Neural cell (in vitro differentiated cells): ENCODE measurements at regions not wholly inside any gene's neighbourhood (a gene's known extent, or its start where the extent isn't known, plus 50 kb on each side); places are given as distances from the start of the nearest gene placed in this dataset.

Source experiments
- H2AFZ ChIP-seq: fragments of 200-600, 300-800 bp; sonication (generic), shearing (Covaris generic); 2 replicates; pipeline ENCODE4 v1.6.0; 2014; ENCODE audit warnings: low read depth, mild to moderate bottlenecking, antibody characterized with exemption, low read length, moderate library complexity
- H3F3A ChIP-seq: fragments of 200-600 bp; shearing (Covaris generic); 2 replicates; pipeline ENCODE4 v1.6.1; 2016; ENCODE audit warnings: mild to moderate bottlenecking, moderate library complexity, mixed read lengths, antibody characterized with exemption, low read length; ENCODE audit not compliant: insufficient read depth, poor library complexity, severe bottlenecking
- H3K27ac ChIP-seq: fragments of 200-600, 300-800 bp; sonication (generic), shearing (Covaris generic); 2 replicates; pipeline ENCODE4 v1.5.1; 2014; ENCODE audit warnings: mild to moderate bottlenecking, low read length, moderate library complexity
- H3K27me3 ChIP-seq: fragments of 300-800, 200-600 bp; sonication (generic), shearing (Covaris generic); 2 replicates; pipeline ENCODE4 v1.6.0; 2014; ENCODE audit warnings: mild to moderate bottlenecking, low read depth, low read length, moderate library complexity; ENCODE audit not compliant: insufficient read depth
- H3K36me3 ChIP-seq: fragments of 300-800, 200-600 bp; sonication (generic), shearing (Covaris generic); 2 replicates; pipeline ENCODE4 v1.5.1; 2014; ENCODE audit warnings: mild to moderate bottlenecking, antibody characterized with exemption, low read length, moderate library complexity; ENCODE audit not compliant: insufficient read depth
- H3K4me2 ChIP-seq: fragments of 300-800, 200-600 bp; sonication (generic), shearing (Covaris generic); 2 replicates; pipeline ENCODE4 v1.6.0; 2014; ENCODE audit warnings: mild to moderate bottlenecking, low read length
- H3K4me3 ChIP-seq: fragments of 300-800, 200-600 bp; sonication (generic), shearing (Covaris generic); 2 replicates; pipeline ENCODE4 v1.5.1; 2014; ENCODE audit warnings: mild to moderate bottlenecking, low read length, moderate library complexity
- H3K79me2 ChIP-seq: fragments of 200-600 bp; shearing (Covaris generic); replicated peaks from 2 replicates; pipeline ENCODE4 v1.6.0; 2014; ENCODE audit warnings: mild to moderate bottlenecking, low read length, moderate library complexity; ENCODE audit not compliant: insufficient read depth
- H3K9ac ChIP-seq: fragments of 300-800, 200-600 bp; sonication (generic), shearing (Covaris generic); 2 replicates; pipeline ENCODE4 v1.6.1; 2016; ENCODE audit warnings: mild to moderate bottlenecking, low read length, mixed read lengths
- H3K9me2 ChIP-seq: fragments of 200-600 bp; shearing (Covaris generic); 2 replicates; pipeline ENCODE4 v1.6.1; 2016; ENCODE audit warnings: mild to moderate bottlenecking, low read length, mixed read lengths; ENCODE audit not compliant: insufficient read depth
- H3K9me3 ChIP-seq: fragments of 200-600, 300-800 bp; sonication (generic), shearing (Covaris generic); 2 replicates; pipeline ENCODE4 v1.6.1; 2016; ENCODE audit warnings: mild to moderate bottlenecking, mixed run types, low read length, moderate library complexity, mixed read lengths
- H4K20me1 ChIP-seq: fragments of 200-600 bp; shearing (Covaris generic); 2 replicates; pipeline ENCODE4 v1.6.1; 2016; ENCODE audit warnings: mild to moderate bottlenecking, mixed run types; ENCODE audit not compliant: insufficient read depth
- CTCF ChIP-seq: fragments of 450-650 bp; IDR thresholded peaks from 2 replicates; pipeline ENCODE4 v1.5.1; 2014; ENCODE audit warnings: antibody characterized with exemption, mild to moderate bottlenecking, moderate library complexity; ENCODE audit not compliant: poor library complexity, severe bottlenecking
- EP300 ChIP-seq: fragments of 450-650 bp; conservative IDR thresholded peaks from 2 replicates; pipeline ENCODE4 v1.6.1; 2014; ENCODE audit warnings: antibody characterized with exemption, mild to moderate bottlenecking, moderate library complexity; ENCODE audit not compliant: poor library complexity, severe bottlenecking
- EZH2 ChIP-seq: fragments of 200-600, 300-800 bp; shearing (Covaris generic), sonication (generic); IDR thresholded peaks from 2 replicates; pipeline ENCODE4 v1.6.1; 2014; ENCODE audit warnings: antibody characterized with exemption, low read length, borderline replicate concordance, mild to moderate bottlenecking; ENCODE audit not compliant: insufficient read depth, poor library complexity, severe bottlenecking
- MXI1 ChIP-seq: fragments of 450-650 bp; conservative IDR thresholded peaks from 2 replicates; pipeline ENCODE4 v1.6.1; 2014; ENCODE audit warnings: antibody characterized with exemption, mild to moderate bottlenecking; ENCODE audit not compliant: poor library complexity, severe bottlenecking
- POLR2AphosphoS5 ChIP-seq: IDR thresholded peaks from 2 replicates; pipeline ENCODE4 v1.6.1; 2012
- RAD21 ChIP-seq: fragments of 450-650 bp; conservative IDR thresholded peaks from 2 replicates; pipeline ENCODE4 v1.6.1; 2014; ENCODE audit warnings: antibody characterized with exemption, mild to moderate bottlenecking, moderate library complexity
- SMC3 ChIP-seq: fragments of 450-650 bp; conservative IDR thresholded peaks from 2 replicates; pipeline ENCODE4 v1.6.1; 2014; ENCODE audit warnings: antibody characterized with exemption, mild to moderate bottlenecking, moderate library complexity; ENCODE audit not compliant: poor library complexity
- TAF1 ChIP-seq: IDR thresholded peaks from 2 replicates; pipeline ENCODE4 v1.6.1; 2012; ENCODE audit warnings: low read depth
- TF ChIP-seq, protein P1 (sequence below): IDR thresholded peaks from 2 replicates; pipeline ENCODE4 v1.6.1; 2012; ENCODE audit warnings: borderline replicate concordance

GRCh38 chr20:48310305-48310704, 517.5 kb downstream of the PREX1 start:
- Histone ChIP-seq H3K4me2 (no peak overlapping the region), H2AFZ (no peak overlapping the region), H3K4me3 (no peak overlapping the region), H4K20me1 (no peaks in the 10 kb centered on the region), H3K36me3 (no peaks in the 10 kb centered on the region), H3K27me3 (no peaks in the 10 kb centered on the region), H3K27ac (no peak overlapping the region), H3K79me2 (no peaks in the 10 kb centered on the region), H3K9me3 (no peaks in the 10 kb centered on the region), H3K9ac (no peak overlapping the region), H3F3A (no peaks in the 10 kb centered on the region), H3K9me2 (no peaks in the 10 kb centered on the region)
- TF ChIP-seq EZH2: no peak

DNA sequence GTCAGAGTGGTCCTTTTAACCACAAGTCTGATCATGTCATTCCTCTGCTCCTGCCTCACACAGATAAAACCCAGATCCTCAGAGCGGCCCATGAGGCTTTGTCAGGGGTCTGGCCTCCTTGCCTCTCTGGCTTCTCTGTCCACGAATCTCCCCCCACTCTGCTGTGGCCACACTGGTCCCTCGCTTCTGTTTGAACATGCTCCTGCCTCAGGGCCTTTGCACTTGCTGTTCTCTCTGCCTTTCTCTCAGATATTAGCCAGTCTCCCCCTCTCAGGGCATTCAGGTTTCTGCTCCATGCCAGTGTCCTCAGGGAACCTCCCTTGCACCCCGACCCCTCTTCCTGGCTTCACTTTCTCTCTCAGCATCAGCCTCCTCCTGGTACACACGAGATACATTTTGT, 518.5 kb downstream of the PREX1 start:
- Histone ChIP-seq H3F3A (no peaks in the 10 kb centered on the region), H3K36me3 (no peaks in the 10 kb centered on the region), H3K9me3 (no peaks in the 10 kb centered on the region), H3K4me3 (no peak overlapping the region), H4K20me1 (no peaks in the 10 kb centered on the region), H2AFZ (no peak overlapping the region), H3K79me2 (no peaks in the 10 kb centered on the region), H3K9me2 (no peaks in the 10 kb centered on the region), H3K27me3 (no peaks in the 10 kb centered on the region), H3K27ac (peak overlapping the region; percentile 37), H3K4me2 (no peak overlapping the region), H3K9ac (no peak overlapping the region)
- TF ChIP-seq RAD21: no peak
- TF ChIP-seq, protein P1, sequence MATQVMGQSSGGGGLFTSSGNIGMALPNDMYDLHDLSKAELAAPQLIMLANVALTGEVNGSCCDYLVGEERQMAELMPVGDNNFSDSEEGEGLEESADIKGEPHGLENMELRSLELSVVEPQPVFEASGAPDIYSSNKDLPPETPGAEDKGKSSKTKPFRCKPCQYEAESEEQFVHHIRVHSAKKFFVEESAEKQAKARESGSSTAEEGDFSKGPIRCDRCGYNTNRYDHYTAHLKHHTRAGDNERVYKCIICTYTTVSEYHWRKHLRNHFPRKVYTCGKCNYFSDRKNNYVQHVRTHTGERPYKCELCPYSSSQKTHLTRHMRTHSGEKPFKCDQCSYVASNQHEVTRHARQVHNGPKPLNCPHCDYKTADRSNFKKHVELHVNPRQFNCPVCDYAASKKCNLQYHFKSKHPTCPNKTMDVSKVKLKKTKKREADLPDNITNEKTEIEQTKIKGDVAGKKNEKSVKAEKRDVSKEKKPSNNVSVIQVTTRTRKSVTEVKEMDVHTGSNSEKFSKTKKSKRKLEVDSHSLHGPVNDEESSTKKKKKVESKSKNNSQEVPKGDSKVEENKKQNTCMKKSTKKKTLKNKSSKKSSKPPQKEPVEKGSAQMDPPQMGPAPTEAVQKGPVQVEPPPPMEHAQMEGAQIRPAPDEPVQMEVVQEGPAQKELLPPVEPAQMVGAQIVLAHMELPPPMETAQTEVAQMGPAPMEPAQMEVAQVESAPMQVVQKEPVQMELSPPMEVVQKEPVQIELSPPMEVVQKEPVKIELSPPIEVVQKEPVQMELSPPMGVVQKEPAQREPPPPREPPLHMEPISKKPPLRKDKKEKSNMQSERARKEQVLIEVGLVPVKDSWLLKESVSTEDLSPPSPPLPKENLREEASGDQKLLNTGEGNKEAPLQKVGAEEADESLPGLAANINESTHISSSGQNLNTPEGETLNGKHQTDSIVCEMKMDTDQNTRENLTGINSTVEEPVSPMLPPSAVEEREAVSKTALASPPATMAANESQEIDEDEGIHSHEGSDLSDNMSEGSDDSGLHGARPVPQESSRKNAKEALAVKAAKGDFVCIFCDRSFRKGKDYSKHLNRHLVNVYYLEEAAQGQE: no peak
- TF ChIP-seq POLR2AphosphoS5: no peak
- TF ChIP-seq CTCF: no peak
- TF ChIP-seq EZH2: no peak
- no peak for TF ChIP-seq MXI1
- no peak for TF ChIP-seq SMC3
- no peak for TF ChIP-seq TAF1
- TF ChIP-seq EP300: no peak

DNA sequence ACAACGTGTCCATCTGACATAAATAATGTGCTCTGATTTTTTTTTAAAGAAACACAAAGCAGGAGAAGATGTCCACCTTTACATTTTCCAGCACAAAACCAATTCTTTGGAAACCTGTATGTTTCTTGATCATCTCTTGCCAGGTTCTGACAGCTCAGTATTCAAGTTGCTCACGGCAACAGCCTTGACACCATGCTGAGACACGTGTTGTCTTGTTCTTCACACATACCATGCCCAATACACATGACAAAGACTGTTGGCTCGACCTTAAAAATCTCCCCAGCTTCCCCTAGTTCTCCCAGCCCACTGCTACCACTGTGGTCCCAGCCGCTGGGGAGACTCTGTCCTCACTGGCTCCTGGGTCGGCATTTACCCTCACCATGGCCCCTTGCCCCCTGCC, 518.9 kb downstream of the PREX1 start:
- Histone ChIP-seq H3K27ac (peak overlapping the region; percentile 37), H3K9me3 (no peaks in the 10 kb centered on the region), H3K9ac (no peak overlapping the region), H4K20me1 (no peaks in the 10 kb centered on the region), H3K9me2 (no peaks in the 10 kb centered on the region), H3K4me3 (no peak overlapping the region), H2AFZ (no peak overlapping the region), H3K36me3 (no peaks in the 10 kb centered on the region), H3K79me2 (no peaks in the 10 kb centered on the region), H3K27me3 (no peaks in the 10 kb centered on the region), H3F3A (no peaks in the 10 kb centered on the region), H3K4me2 (peak overlapping the region; percentile 22)
- TF ChIP-seq MXI1 (peak; percentile 21), EZH2 (no peak), POLR2AphosphoS5 (peak; percentile 30)
